VCaP (cell line): ENCODE measurements at regions not wholly inside any gene's neighbourhood (a gene's known extent, or its start where the extent isn't known, plus 50 kb on each side); places are given as distances from the start of the nearest gene placed in this dataset.
"Not testable (repeated sequence)": the region's sequence is repeated elsewhere in the genome, so short reads cannot be mapped to it uniquely, and the experiment has no call there.

Experiments used
- H3K27ac ChIP-seq: fragments of 450-650 bp; 2 replicates; pipeline ENCODE4 v1.5.1; 2017
- TF ChIP-seq, protein P1 (sequence below): fragments of 450-650 bp; conservative IDR thresholded peaks from 2 replicates; pipeline ENCODE4 v1.5.1; 2017; ENCODE audit warnings: mild to moderate bottlenecking, moderate library complexity

- TF ChIP-seq, protein P1, sequence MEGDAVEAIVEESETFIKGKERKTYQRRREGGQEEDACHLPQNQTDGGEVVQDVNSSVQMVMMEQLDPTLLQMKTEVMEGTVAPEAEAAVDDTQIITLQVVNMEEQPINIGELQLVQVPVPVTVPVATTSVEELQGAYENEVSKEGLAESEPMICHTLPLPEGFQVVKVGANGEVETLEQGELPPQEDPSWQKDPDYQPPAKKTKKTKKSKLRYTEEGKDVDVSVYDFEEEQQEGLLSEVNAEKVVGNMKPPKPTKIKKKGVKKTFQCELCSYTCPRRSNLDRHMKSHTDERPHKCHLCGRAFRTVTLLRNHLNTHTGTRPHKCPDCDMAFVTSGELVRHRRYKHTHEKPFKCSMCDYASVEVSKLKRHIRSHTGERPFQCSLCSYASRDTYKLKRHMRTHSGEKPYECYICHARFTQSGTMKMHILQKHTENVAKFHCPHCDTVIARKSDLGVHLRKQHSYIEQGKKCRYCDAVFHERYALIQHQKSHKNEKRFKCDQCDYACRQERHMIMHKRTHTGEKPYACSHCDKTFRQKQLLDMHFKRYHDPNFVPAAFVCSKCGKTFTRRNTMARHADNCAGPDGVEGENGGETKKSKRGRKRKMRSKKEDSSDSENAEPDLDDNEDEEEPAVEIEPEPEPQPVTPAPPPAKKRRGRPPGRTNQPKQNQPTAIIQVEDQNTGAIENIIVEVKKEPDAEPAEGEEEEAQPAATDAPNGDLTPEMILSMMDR: no peak
- H3K27ac ChIP-seq: no peak overlapping the region
Observed at GRCh38 chr18:71045331-71046065, 756.7 kb downstream of the SOCS6 start.

- TF ChIP-seq, protein P1: no peak
- H3K27ac ChIP-seq: no peak overlapping the region
Observed at GRCh38 chr18:71040161-71040560, 751.3 kb downstream of the SOCS6 start.

GRCh38 chr18:71038196-71038595 lies 749.4 kb downstream of the SOCS6 start:
- TF ChIP-seq, protein P1: no peak

GRCh38 chr18:71036783-71037182 lies 747.9 kb downstream of the SOCS6 start:
- TF ChIP-seq, protein P1: no peak
- no peak overlapping the region for H3K27ac ChIP-seq

More at GRCh38 chr18:71038196-71038595, 749.4 kb downstream of the SOCS6 start:
- no peak overlapping the region for H3K27ac ChIP-seq

- not testable (repeated sequence) for H3K27ac ChIP-seq
Observed at GRCh38 chr18:71031296-71032191, 742.7 kb downstream of the SOCS6 start.

- not testable (repeated sequence) for H3K27ac ChIP-seq
Observed at GRCh38 chr18:71030085-71030484, 741.2 kb downstream of the SOCS6 start.

DNA sequence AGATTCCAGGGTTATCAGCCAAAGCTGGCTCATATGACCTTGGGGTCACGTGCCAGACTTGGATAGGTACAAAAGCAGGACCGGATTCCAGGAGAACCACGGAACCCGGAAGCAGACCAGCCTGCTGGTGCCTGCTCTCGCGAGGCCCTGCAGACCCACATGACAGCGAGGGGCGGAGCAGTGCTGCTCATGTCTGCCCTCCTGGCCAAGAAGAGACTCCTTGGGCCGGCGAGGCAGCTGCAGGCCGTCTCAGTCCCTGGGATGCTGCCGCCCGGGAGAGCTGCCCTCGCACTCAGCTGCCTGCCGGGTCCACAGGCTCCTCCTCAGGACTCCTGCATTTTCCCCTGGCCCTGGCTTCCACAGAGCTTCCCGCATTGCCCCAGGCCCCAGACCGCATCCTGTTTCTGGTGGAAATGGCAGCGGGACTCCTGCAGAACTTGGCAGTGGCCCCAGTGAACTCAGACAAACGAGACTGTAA lies 739.5 kb downstream of the SOCS6 start:
- TF ChIP-seq, protein P1: no peak
- H3K27ac ChIP-seq: no peak overlapping the region

DNA sequence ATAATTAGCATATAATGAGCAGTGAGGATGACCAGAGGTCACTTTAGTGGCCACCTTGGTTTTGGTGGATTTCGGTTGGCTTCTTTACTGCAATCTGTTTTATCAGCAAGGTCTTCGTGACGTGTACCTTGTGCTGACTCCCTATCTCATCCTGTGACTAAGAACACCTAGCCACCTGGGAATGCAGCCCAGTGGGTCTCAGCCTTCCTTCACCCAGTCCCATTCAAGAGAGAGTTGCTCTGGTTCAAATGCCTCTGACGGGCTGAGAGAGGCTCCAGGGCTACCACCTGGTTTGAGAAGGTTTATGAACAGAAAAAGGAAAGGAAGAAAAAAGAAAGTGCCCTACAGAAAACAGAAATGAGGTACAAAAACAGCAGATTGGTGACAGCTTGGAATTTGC lies 738.7 kb downstream of the SOCS6 start:
- no peak overlapping the region for H3K27ac ChIP-seq
- TF ChIP-seq, protein P1: no peak
